CD4-positive, alpha-beta T cell (primary cell): ENCODE measurements at regions not wholly inside any gene's neighbourhood (a gene's known extent, or its start where the extent isn't known, plus 50 kb on each side); places are given as distances from the start of the nearest gene placed in this dataset.

Experiments
- ATAC-seq: fragments of 200-7000 bp; cut with Tn5 transposase; one replicate; pipeline ENCODE4 v1.10.0; 2022; ENCODE audit warnings: mild to moderate bottlenecking; ENCODE audit not compliant: poor library complexity
- CTCF ChIA-PET: fragments of 350-600 bp; sonication (Branson Sonifier 250); formaldehyde crosslinking; loops from one replicate; lab custom pipeline; 2021; ENCODE audit warnings: antibody characterized with exemption, inconsistent platforms; lab: Charles Lee
- POLR2A ChIA-PET: fragments of 350-600 bp; sonication (Branson Sonifier 250); formaldehyde crosslinking; loops from one replicate; lab custom pipeline; 2021; ENCODE audit warnings: antibody characterized with exemption, inconsistent platforms; lab: Charles Lee
- DNase-seq, 14 experiments: peaks; one replicate each; pipeline ENCODE4 v3.0.0-alpha.2; 2013 to 2020; ENCODE audit warnings: mixed read lengths in 2 of 14
- H3K27ac ChIP-seq, 2 donors: one replicate each; pipeline versions ENCODE4 v1.5.1 to v1.7.0; 2013; ENCODE audit warnings: low read length in 2 of 2, low read depth in 1 of 2, mild to moderate bottlenecking in 1 of 2
- H3K27me3 ChIP-seq, 2 experiments: 1 replicate in 1 of 2; 2 replicates in 1 of 2; pipeline versions ENCODE4 v1.6.1 to v1.7.0; 2013; ENCODE audit warnings: low read length in 2 of 2, control low read depth in 1 of 2, mild to moderate bottlenecking in 1 of 2, moderate library complexity in 1 of 2; ENCODE audit not compliant: insufficient read depth in 2 of 2, control insufficient read depth in 1 of 2
- H3K36me3 ChIP-seq: one replicate; pipeline ENCODE4 v1.6.1; 2013; ENCODE audit warnings: low read length, control low read depth; ENCODE audit not compliant: insufficient read depth
- H3K4me1 ChIP-seq: one replicate; pipeline ENCODE4 v1.6.1; 2013; ENCODE audit warnings: low read length, control low read depth; ENCODE audit not compliant: insufficient read depth
- H3K4me3 ChIP-seq: one replicate; pipeline ENCODE4 v1.5.1; 2013; ENCODE audit warnings: mild to moderate bottlenecking, low read length, moderate library complexity
- H3K9me3 ChIP-seq, 2 experiments: 1 replicate in 1 of 2; 2 replicates in 1 of 2; pipeline versions ENCODE4 v1.6.1 to v1.7.0; 2013; ENCODE audit warnings: low read length in 2 of 2, mild to moderate bottlenecking in 2 of 2, control low read depth in 1 of 2, moderate library complexity in 1 of 2; ENCODE audit not compliant: control insufficient read depth in 1 of 2, insufficient read depth in 1 of 2
- H3K27ac Mint-ChIP-seq: one replicate; pipeline ENCODE4 v1.8.0; 2020; ENCODE audit warnings: mixed read lengths
- H3K27me3 Mint-ChIP-seq: one replicate; pipeline ENCODE4 v1.8.0; 2021; ENCODE audit warnings: mixed read lengths
- H3K36me3 Mint-ChIP-seq: one replicate; pipeline ENCODE4 v1.8.0; 2021; ENCODE audit warnings: low read depth, mixed read lengths
- H3K4me1 Mint-ChIP-seq: one replicate; pipeline ENCODE4 v1.8.0; 2021; ENCODE audit warnings: low read depth, mixed read lengths
- H3K4me3 Mint-ChIP-seq: one replicate; pipeline ENCODE4 v1.8.0; 2020; ENCODE audit warnings: mild to moderate bottlenecking, mixed read lengths
- H3K9me3 Mint-ChIP-seq: one replicate; pipeline ENCODE4 v1.8.0; 2020; ENCODE audit warnings: mixed read lengths
- CTCF ChIP-seq: fragments of 200-600 bp; IDR thresholded peaks from one replicate; pipeline ENCODE4 v1.8.0; 2022; ENCODE audit warnings: antibody characterized with exemption, mild to moderate bottlenecking
- intact Hi-C, 2 experiments: fragments of 100-400 bp; cut with DNase I in 1 of 2; cut with micrococcal nuclease in 1 of 2; formaldehyde crosslinking; loops; one replicate each; pipeline versions ENCODE4 v1.15.1 to v1.9.0; 2023 to 2025; cut with DNase I, micrococcal nuclease

GRCh38 chr4:85228264-85228663 lies 246.7 kb upstream of the ARHGAP24 start:
- ATAC-seq (no peak), DNase-seq (no peak)
- H3K4me1 Mint-ChIP-seq: no peaks in the 10 kb centered on the region
- ChIA-PET POLR2A (no interaction called here), CTCF (no interaction called here)
- no peak overlapping the region for H3K27ac Mint-ChIP-seq
- no peaks in the 10 kb centered on the region for H3K36me3 ChIP-seq
- H3K27ac ChIP-seq: no peak overlapping the region
- no peaks in the 10 kb centered on the region for H3K27me3 Mint-ChIP-seq
- no peaks in the 10 kb centered on the region for H3K36me3 Mint-ChIP-seq
- H3K9me3 Mint-ChIP-seq: peaks cover 3% of the 10 kb centered on the region
- no peak overlapping the region for H3K4me3 Mint-ChIP-seq
- TF ChIP-seq CTCF: no peak
- H3K4me1 ChIP-seq: no peaks in the 10 kb centered on the region
- intact Hi-C loops: no loop called here
- no peaks in the 10 kb centered on the region for H3K27me3 ChIP-seq
- no peak overlapping the region for H3K4me3 ChIP-seq
- H3K9me3 ChIP-seq: peaks cover 0 to 3% of the 10 kb centered on the region in 2 experiments

DNA sequence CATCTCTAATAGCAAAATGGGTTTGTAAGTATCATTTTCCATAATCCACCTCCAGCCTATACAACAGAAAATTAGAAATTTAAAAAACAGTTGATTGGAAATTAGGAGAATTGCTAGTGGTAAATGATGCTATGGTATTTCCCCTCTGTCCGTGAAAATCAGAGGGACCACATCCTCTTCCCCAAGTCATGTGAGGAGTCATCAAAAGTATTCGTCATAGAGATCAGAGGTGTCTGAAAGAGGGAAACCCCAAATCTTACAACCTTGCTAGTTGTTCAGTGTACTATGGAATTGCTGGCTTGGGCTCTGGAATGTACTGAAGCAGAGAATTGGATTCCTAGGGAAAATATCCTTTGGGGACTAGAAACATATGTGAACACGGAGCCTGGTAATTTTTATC lies 241.4 kb upstream of the ARHGAP24 start:
- intact Hi-C loops: no loop called here

GRCh38 chr4:85243857-85244256 lies 231.1 kb upstream of the ARHGAP24 start:
- Mint-ChIP-seq H3K27me3 (no peaks in the 10 kb centered on the region), H3K9me3 (peaks cover 11% of the 10 kb centered on the region), H3K4me3 (no peak overlapping the region), H3K36me3 (no peaks in the 10 kb centered on the region), H3K4me1 (no peaks in the 10 kb centered on the region), H3K27ac (no peak overlapping the region)
- H3K27me3 ChIP-seq: no peaks in the 10 kb centered on the region
- no peak for TF ChIP-seq CTCF
- H3K4me1 ChIP-seq: no peaks in the 10 kb centered on the region
- no peak for DNase-seq
- ATAC-seq: no peak
- intact Hi-C loops: no loop called here
- H3K9me3 ChIP-seq: peaks cover 0 to 4% of the 10 kb centered on the region in 2 experiments
- H3K4me3 ChIP-seq: no peak overlapping the region
- CTCF ChIA-PET: no interaction called here
- no peaks in the 10 kb centered on the region for H3K36me3 ChIP-seq
- POLR2A ChIA-PET: no interaction called here
- no peak overlapping the region for H3K27ac ChIP-seq

More for the DNA sequence above, 241.4 kb upstream of the ARHGAP24 start:
- ChIA-PET CTCF (no interaction called here), POLR2A (no interaction called here)
- Histone ChIP-seq H3K4me1 (no peaks in the 10 kb centered on the region), H3K9me3 (peaks cover 0 to 3% of the 10 kb centered on the region in 2 experiments), H3K4me3 (no peak overlapping the region), H3K36me3 (no peaks in the 10 kb centered on the region), H3K27ac (no peak overlapping the region), H3K27me3 (no peaks in the 10 kb centered on the region)
- DNase-seq (no peak), ATAC-seq (no peak)
- Mint-ChIP-seq H3K27ac (no peak overlapping the region), H3K4me1 (no peaks in the 10 kb centered on the region), H3K36me3 (no peaks in the 10 kb centered on the region), H3K9me3 (peaks cover 3% of the 10 kb centered on the region), H3K27me3 (no peaks in the 10 kb centered on the region), H3K4me3 (no peak overlapping the region)
- TF ChIP-seq CTCF: no peak
